ENCODE measurements at regions not wholly inside any gene's neighbourhood (a gene's known extent, or its start where the extent isn't known, plus 50 kb on each side); places are given as distances from the start of the nearest gene placed in this dataset.

GRCh38 chr2:128437204-128437565, 118.5 kb upstream of the HS6ST1 start:
- Histone ChIP-seq H3K36me3 (ENCODE audit: low read length) (no peaks in the 10 kb centered on the region), H2AFZ (ENCODE audit: low read depth, low read length, severe bottlenecking) (no peak overlapping the region), H4K20me1 (ENCODE audit: low read depth, low read length) (no peaks in the 10 kb centered on the region), H3K27me3 (ENCODE audit: low read length) (no peaks in the 10 kb centered on the region), H3K9ac (ENCODE audit: low read length) (no peak overlapping the region), H3K9me3 (ENCODE audit: insufficient read depth, low read length) (no peaks in the 10 kb centered on the region), H3F3A (ENCODE audit: insufficient read depth) (no peaks in the 10 kb centered on the region), H3K4me2 (ENCODE audit: low read depth, low read length, poor library complexity, severe bottlenecking) (no peak overlapping the region), H3K4me3 (ENCODE audit: insufficient read depth, low read length, poor library complexity, severe bottlenecking) (no peak overlapping the region), H3K9me2 (replicated peaks; ENCODE audit: insufficient read depth, low read length) (no peaks in the 10 kb centered on the region), H3K27ac (ENCODE audit: low read depth, low read length) (no peak overlapping the region), H3K79me2 (ENCODE audit: insufficient read depth, low read length) (no peaks in the 10 kb centered on the region)
- no peak for TF ChIP-seq EZH2phosphoT487 (conservative IDR thresholded peaks at IDR 0.05; ENCODE audit: low read length)
- TF ChIP-seq CTCF (IDR thresholded peaks at IDR 0.05; ENCODE audit: insufficient read depth, low read length, poor library complexity, severe bottlenecking) = no peak

GRCh38 chr2:128438091-128438490, 119.4 kb upstream of the HS6ST1 start:
- Histone ChIP-seq H3K4me2 (ENCODE audit: low read depth, low read length, poor library complexity, severe bottlenecking) (no peak overlapping the region), H3K4me3 (ENCODE audit: insufficient read depth, low read length, poor library complexity, severe bottlenecking) (no peak overlapping the region), H2AFZ (ENCODE audit: low read depth, low read length, severe bottlenecking) (no peak overlapping the region), H3K9me3 (ENCODE audit: insufficient read depth, low read length) (no peaks in the 10 kb centered on the region), H3K27ac (ENCODE audit: low read depth, low read length) (no peak overlapping the region), H3K36me3 (ENCODE audit: low read length) (no peaks in the 10 kb centered on the region), H3F3A (ENCODE audit: insufficient read depth) (no peaks in the 10 kb centered on the region), H3K9ac (ENCODE audit: low read length) (no peak overlapping the region), H3K9me2 (replicated peaks; ENCODE audit: insufficient read depth, low read length) (no peaks in the 10 kb centered on the region), H4K20me1 (ENCODE audit: low read depth, low read length) (no peaks in the 10 kb centered on the region), H3K79me2 (ENCODE audit: insufficient read depth, low read length) (no peaks in the 10 kb centered on the region), H3K27me3 (ENCODE audit: low read length) (no peaks in the 10 kb centered on the region)
- TF ChIP-seq CTCF (IDR thresholded peaks at IDR 0.05; ENCODE audit: insufficient read depth, low read length, poor library complexity, severe bottlenecking) (no peak), EZH2phosphoT487 (conservative IDR thresholded peaks at IDR 0.05; ENCODE audit: low read length) (no peak)

- no peaks in the 10 kb centered on the region for H3F3A ChIP-seq (ENCODE audit: insufficient read depth)
- TF ChIP-seq EZH2phosphoT487 (conservative IDR thresholded peaks at IDR 0.05; ENCODE audit: low read length) (no peak), CTCF (IDR thresholded peaks at IDR 0.05; ENCODE audit: insufficient read depth, low read length, poor library complexity, severe bottlenecking) (no peak)
- H3K27me3 ChIP-seq (ENCODE audit: low read length) = no peaks in the 10 kb centered on the region
- H4K20me1 ChIP-seq (ENCODE audit: low read depth, low read length) = no peaks in the 10 kb centered on the region
- no peaks in the 10 kb centered on the region for H3K36me3 ChIP-seq (ENCODE audit: low read length)
- H3K4me2 ChIP-seq (ENCODE audit: low read depth, low read length, poor library complexity, severe bottlenecking) = no peak overlapping the region
- H3K4me3 ChIP-seq (ENCODE audit: insufficient read depth, low read length, poor library complexity, severe bottlenecking) = no peak overlapping the region
- no peaks in the 10 kb centered on the region for H3K9me2 ChIP-seq (replicated peaks; ENCODE audit: insufficient read depth, low read length)
- no peaks in the 10 kb centered on the region for H3K9me3 ChIP-seq (ENCODE audit: insufficient read depth, low read length)
- no peaks in the 10 kb centered on the region for H3K79me2 ChIP-seq (ENCODE audit: insufficient read depth, low read length)
- no peak overlapping the region for H2AFZ ChIP-seq (ENCODE audit: low read depth, low read length, severe bottlenecking)
- no peak overlapping the region for H3K9ac ChIP-seq (ENCODE audit: low read length)
- no peak overlapping the region for H3K27ac ChIP-seq (ENCODE audit: low read depth, low read length)
These were observed 119.9 kb upstream of the HS6ST1 start for GRCh38 chr2:128438586-128438985.
